Activated B cell treated with CpG ODN at 0.5 μM for 24 hours (primary cell): ENCODE measurements at regions not wholly inside any gene's neighbourhood (a gene's known extent, or its start where the extent isn't known, plus 50 kb on each side); places are given as distances from the start of the nearest gene placed in this dataset.

Experiments
- ATAC-seq: fragments of 200-7000 bp; cut with Tn5 transposase; one replicate; pipeline ENCODE4 v1.10.0; 2021; ENCODE audit warnings: low read depth, mild to moderate bottlenecking, moderate library complexity
- CTCF ChIA-PET: fragments of 350-600 bp; sonication (Branson Sonifier 250); formaldehyde crosslinking; loops from one replicate; lab custom pipeline; 2021; ENCODE audit warnings: antibody characterized with exemption; lab: Charles Lee
- POLR2A ChIA-PET: fragments of 350-600 bp; sonication (Branson Sonifier 250); formaldehyde crosslinking; loops from one replicate; lab custom pipeline; 2021; ENCODE audit warnings: antibody characterized with exemption; lab: Charles Lee
- DNase-seq: peaks from one replicate; pipeline ENCODE4 v3.0.0; 2022
- H3K27ac Mint-ChIP-seq: one replicate; pipeline ENCODE4 v1.8.0; 2020; ENCODE audit warnings: mixed read lengths
- H3K27me3 Mint-ChIP-seq: one replicate; pipeline ENCODE4 v1.8.0; 2021; ENCODE audit warnings: mixed read lengths
- H3K36me3 Mint-ChIP-seq: one replicate; pipeline ENCODE4 v1.8.0; 2021; ENCODE audit warnings: low read depth, mixed read lengths
- H3K4me1 Mint-ChIP-seq: one replicate; pipeline ENCODE4 v1.8.0; 2021; ENCODE audit warnings: mixed read lengths
- H3K4me3 Mint-ChIP-seq: one replicate; pipeline ENCODE4 v1.8.0; 2020; ENCODE audit warnings: mild to moderate bottlenecking, mixed read lengths
- H3K9me3 Mint-ChIP-seq: one replicate; pipeline ENCODE4 v1.8.0; 2020; ENCODE audit warnings: mixed read lengths
- CTCF ChIP-seq: fragments of 200-600 bp; IDR thresholded peaks from one replicate; pipeline ENCODE4 v1.8.0; 2022; ENCODE audit warnings: antibody characterized with exemption, mild to moderate bottlenecking
- intact Hi-C: fragments of 100-400 bp; cut with micrococcal nuclease; formaldehyde crosslinking; loops from one replicate; pipeline ENCODE4 v1.15.1; 2024

GRCh38 chr4:124487651-124488050 lies 224.9 kb downstream of the ANKRD50 start:
- DNase-seq (no peak), ATAC-seq (no peak)
- Mint-ChIP-seq H3K4me1 (no peaks in the 10 kb centered on the region), H3K36me3 (no peaks in the 10 kb centered on the region), H3K4me3 (no peak overlapping the region), H3K9me3 (no peaks in the 10 kb centered on the region), H3K27me3 (no peaks in the 10 kb centered on the region), H3K27ac (no peak overlapping the region)
- intact Hi-C loops = no loop called here
- POLR2A ChIA-PET = no interaction called here
- no peak for TF ChIP-seq CTCF
- CTCF ChIA-PET = no interaction called here

GRCh38 chr4:124491361-124492145 lies 221.0 kb downstream of the ANKRD50 start:
- H3K36me3 Mint-ChIP-seq = no peaks in the 10 kb centered on the region
- no peaks in the 10 kb centered on the region for H3K27me3 Mint-ChIP-seq
- H3K27ac Mint-ChIP-seq = no peak overlapping the region
- no peaks in the 10 kb centered on the region for H3K4me1 Mint-ChIP-seq
- H3K9me3 Mint-ChIP-seq = no peaks in the 10 kb centered on the region
- TF ChIP-seq CTCF = no peak
- intact Hi-C loops = no loop called here
- ChIA-PET POLR2A (no interaction called here), CTCF (no interaction called here)
- no peak overlapping the region for H3K4me3 Mint-ChIP-seq
- no peak for DNase-seq
- no peak for ATAC-seq

GRCh38 chr4:124499261-124499660 lies 213.3 kb downstream of the ANKRD50 start:
- no peaks in the 10 kb centered on the region for H3K9me3 Mint-ChIP-seq
- H3K27me3 Mint-ChIP-seq = no peaks in the 10 kb centered on the region
- no peak overlapping the region for H3K27ac Mint-ChIP-seq
- H3K4me3 Mint-ChIP-seq = no peak overlapping the region
- DNase-seq = no peak
- TF ChIP-seq CTCF = no peak
- ChIA-PET POLR2A (no interaction called here), CTCF (no interaction called here)
- no peaks in the 10 kb centered on the region for H3K36me3 Mint-ChIP-seq
- intact Hi-C loops = no loop called here
- ATAC-seq = no peak
- no peaks in the 10 kb centered on the region for H3K4me1 Mint-ChIP-seq

GRCh38 chr4:124501576-124501975 lies 211.0 kb downstream of the ANKRD50 start:
- POLR2A ChIA-PET = no interaction called here

GRCh38 chr4:124504431-124504830 lies 208.1 kb downstream of the ANKRD50 start:
- Mint-ChIP-seq H3K36me3 (no peaks in the 10 kb centered on the region), H3K9me3 (no peaks in the 10 kb centered on the region), H3K4me1 (no peaks in the 10 kb centered on the region), H3K4me3 (no peak overlapping the region), H3K27me3 (no peaks in the 10 kb centered on the region), H3K27ac (no peak overlapping the region)
- intact Hi-C loops = no loop called here
- ATAC-seq = no peak
- DNase-seq = no peak
- ChIA-PET POLR2A (no interaction called here), CTCF (no interaction called here)
- no peak for TF ChIP-seq CTCF

More at GRCh38 chr4:124501576-124501975, 211.0 kb downstream of the ANKRD50 start:
- Mint-ChIP-seq H3K36me3 (no peaks in the 10 kb centered on the region), H3K27ac (no peak overlapping the region), H3K27me3 (no peaks in the 10 kb centered on the region), H3K4me3 (no peak overlapping the region), H3K9me3 (no peaks in the 10 kb centered on the region), H3K4me1 (no peaks in the 10 kb centered on the region)
- ATAC-seq (no peak), DNase-seq (no peak)
- intact Hi-C loops = no loop called here
- no peak for TF ChIP-seq CTCF
- CTCF ChIA-PET = no interaction called here
